Ascending aorta (tissue), 2 donors: ENCODE measurements at regions not wholly inside any gene's neighbourhood (a gene's known extent, or its start where the extent isn't known, plus 50 kb on each side); places are given as distances from the start of the nearest gene placed in this dataset.

Source experiments
- DNase-seq, 2 donors: peaks; one replicate each; pipeline ENCODE4 v3.0.0-alpha.2; 2019; ENCODE audit warnings: low spot score in 2 of 2
- H3K27ac ChIP-seq, 2 donors: fragments of 200-600 bp; sonication (generic); one replicate each; pipeline ENCODE4 v1.5.1; 2016 to 2017; ENCODE audit warnings: mild to moderate bottlenecking in 1 of 2
- H3K27me3 ChIP-seq: fragments of 200-600 bp; sonication (generic); one replicate; pipeline ENCODE4 v1.5.1; 2017
- H3K36me3 ChIP-seq, 2 donors: fragments of 200-600 bp; sonication (generic); one replicate each; pipeline ENCODE4 v1.5.1; 2016
- H3K4me1 ChIP-seq, 2 donors: fragments of 200-600 bp; sonication (generic); one replicate each; pipeline ENCODE4 v1.5.1; 2016 to 2017; ENCODE audit warnings: mild to moderate bottlenecking in 1 of 2
- H3K4me3 ChIP-seq, 2 donors: fragments of 200-600 bp; sonication (generic); one replicate each; pipeline ENCODE4 v1.5.1; 2016 to 2017; ENCODE audit warnings: mild to moderate bottlenecking in 1 of 2
- H3K9me3 ChIP-seq, 2 donors: fragments of 200-600 bp; sonication (generic); one replicate each; pipeline ENCODE4 v1.5.1; 2016
- CTCF ChIP-seq, 3 experiments: fragments of 200-600 bp in 2 of 3; fragments of 450-650 bp in 1 of 3; sonication (generic) in 2 of 3; IDR thresholded peaks; one replicate each; pipeline ENCODE4 v1.5.1; 2016 to 2019; ENCODE audit warnings: antibody characterized with exemption in 3 of 3, mild to moderate bottlenecking in 1 of 3, moderate library complexity in 1 of 3
- intact Hi-C: fragments of 100-400 bp; cut with DNase I; formaldehyde crosslinking; loops from one replicate; pipeline ENCODE4 v1.15.1; 2023

- peak; percentile 64 to 70 (median 67) for TF ChIP-seq CTCF (IDR thresholded peaks at IDR 0.05)
- no peak overlapping the region for H3K4me3 ChIP-seq
Observed at GRCh38 chr1:65059930-65060538, 88.0 kb upstream of the AK4 start.

GRCh38 chr1:65062339-65062738 lies 85.7 kb upstream of the AK4 start:
- Histone ChIP-seq H3K9me3 (no peaks in the 10 kb centered on the region), H3K4me1 (peaks cover 3 to 22% of the 10 kb centered on the region in 2 donors), H3K27ac (peak overlapping the region; percentile 47 to 51), H3K4me3 (no peak overlapping the region), H3K27me3 (no peaks in the 10 kb centered on the region), H3K36me3 (peaks cover 10 to 13% of the 10 kb centered on the region in 2 donors)
- no peak for TF ChIP-seq CTCF (IDR thresholded peaks at IDR 0.05)
- no peak for DNase-seq
- intact Hi-C loops, result loop anchor here (10.0 kb wide), 2 partner anchors 318 to 622 kb away; partner anchors contain the start of gene RAVER2

More at GRCh38 chr1:65059930-65060538, 88.0 kb upstream of the AK4 start:
- DNase-seq, result no peak
- peak overlapping the region; percentile 10 to 35 for H3K27ac ChIP-seq
- no peaks in the 10 kb centered on the region for H3K9me3 ChIP-seq
- peaks cover 28 to 35% of the 10 kb centered on the region in 2 donors for H3K36me3 ChIP-seq
- no peaks in the 10 kb centered on the region for H3K27me3 ChIP-seq
- intact Hi-C loops, result loop anchor here (1.0 to 10.0 kb wide), 4 partner anchors 15 to 625 kb away; partner anchors contain the start of gene RAVER2
- peaks cover 3 to 22% of the 10 kb centered on the region in 2 donors for H3K4me1 ChIP-seq

- no peak for TF ChIP-seq CTCF (IDR thresholded peaks at IDR 0.05)
- Histone ChIP-seq H3K4me1 (peaks cover 3 to 22% of the 10 kb centered on the region in 2 donors), H3K9me3 (no peaks in the 10 kb centered on the region), H3K4me3 (peak overlapping the region in 1 of 2 donors; percentile 15), H3K27me3 (no peaks in the 10 kb centered on the region), H3K27ac (peak overlapping the region; percentile 47 to 51), H3K36me3 (peaks cover 3 to 7% of the 10 kb centered on the region in 2 donors)
- DNase-seq, result no peak
- intact Hi-C loops, result loop anchor here (10.0 kb wide), 2 partner anchors 318 to 622 kb away; partner anchors contain the start of gene RAVER2
Observed at GRCh38 chr1:65063025-65063424, 85.0 kb upstream of the AK4 start.

- H3K4me1 ChIP-seq, result peaks cover 0 to 22% of the 10 kb centered on the region in 2 donors
- H3K27me3 ChIP-seq, result no peaks in the 10 kb centered on the region
- H3K36me3 ChIP-seq, result no peaks in the 10 kb centered on the region
- peak overlapping the region; percentile 92 to 95 for H3K27ac ChIP-seq
- no peak for TF ChIP-seq CTCF (IDR thresholded peaks at IDR 0.05)
- intact Hi-C loops, result loop anchor here (5.0 to 10.0 kb wide), 4 partner anchors 168 to 620 kb away; partner anchors contain the start of gene RAVER2
- DNase-seq, result no peak
- H3K4me3 ChIP-seq, result peak overlapping the region; percentile 69 to 96
- H3K9me3 ChIP-seq, result no peaks in the 10 kb centered on the region
Observed at GRCh38 chr1:65064981-65065380, 83.0 kb upstream of the AK4 start.

- H3K4me1 ChIP-seq, result peaks cover 0 to 16% of the 10 kb centered on the region in 2 donors
- H3K36me3 ChIP-seq, result no peaks in the 10 kb centered on the region
- TF ChIP-seq CTCF (IDR thresholded peaks at IDR 0.05), result no peak
- H3K4me3 ChIP-seq, result peak overlapping the region; percentile 69 to 96
- H3K9me3 ChIP-seq, result no peaks in the 10 kb centered on the region
- H3K27me3 ChIP-seq, result no peaks in the 10 kb centered on the region
- intact Hi-C loops, result loop anchor here (1.0 to 10.0 kb wide), 8 partner anchors 63 to 619 kb away; partner anchors contain the start of genes JAK1, LEPR, LEPROT and RAVER2
- peak in 1 of 2 donors; percentile 69 for DNase-seq
- H3K27ac ChIP-seq, result peak overlapping the region; percentile 92 to 95
Observed at GRCh38 chr1:65065524-65066418, 82.2 kb upstream of the AK4 start.
